ENCODE measurements at regions not wholly inside any gene's neighbourhood (a gene's known extent, or its start where the extent isn't known, plus 50 kb on each side); places are given as distances from the start of the nearest gene placed in this dataset.

- H3K9me2 ChIP-seq (replicated peaks; ENCODE audit: low read length), result no peaks in the 10 kb centered on the region
- no peak overlapping the region for H3K4me3 ChIP-seq (ENCODE audit: low read length)
- DNase-seq (no peak), ATAC-seq (no peak)
- no peaks in the 10 kb centered on the region for H3K4me1 ChIP-seq (ENCODE audit: insufficient read depth, low read length)
- ChIA-PET POLR2A (ENCODE audit: unreplicated experiment) (no interaction called here), CTCF (no interaction called here)
- H3K4me2 ChIP-seq (ENCODE audit: low read length), result no peak overlapping the region
- no peaks in the 10 kb centered on the region for H3F3A ChIP-seq (ENCODE audit: low read length, unreplicated experiment)
- H4K20me1 ChIP-seq (ENCODE audit: low read length), result no peaks in the 10 kb centered on the region
- no peak overlapping the region for H3K27ac ChIP-seq (ENCODE audit: low read length)
- H3K79me2 ChIP-seq (ENCODE audit: low read length), result no peaks in the 10 kb centered on the region
- no peak overlapping the region for H3K9ac ChIP-seq (ENCODE audit: low read length)
- intact Hi-C loops (cut with micrococcal nuclease), result no loop called here
- no peak for TF ChIP-seq EZH2 (IDR thresholded peaks at IDR 0.05; ENCODE audit: low read length, unreplicated experiment)
- no TSS peak for BruUV-seq (replicated peaks)
- no peaks in the 10 kb centered on the region for H3K9me3 ChIP-seq (ENCODE audit: low read length)
- no peak overlapping the region for H2AFZ ChIP-seq (ENCODE audit: low read length)
- H3K36me3 ChIP-seq (ENCODE audit: low read depth, low read length), result no peaks in the 10 kb centered on the region
- no peaks in the 10 kb centered on the region for H3K27me3 ChIP-seq (ENCODE audit: low read length)
Measured at GRCh38 chr10:31678139-31678536, 250.5 kb downstream of the ARHGAP12 start.

GRCh38 chr10:31677195-31678138 is 251.2 kb downstream of the ARHGAP12 start:
- Histone ChIP-seq H3K4me1 (ENCODE audit: insufficient read depth, low read length) (no peaks in the 10 kb centered on the region), H4K20me1 (ENCODE audit: low read length) (no peaks in the 10 kb centered on the region), H3K79me2 (ENCODE audit: low read length) (no peaks in the 10 kb centered on the region), H3K9me3 (ENCODE audit: low read length) (no peaks in the 10 kb centered on the region), H3F3A (ENCODE audit: low read length, unreplicated experiment) (no peaks in the 10 kb centered on the region), H3K4me3 (ENCODE audit: low read length) (no peak overlapping the region), H2AFZ (ENCODE audit: low read length) (no peak overlapping the region), H3K36me3 (ENCODE audit: low read depth, low read length) (no peaks in the 10 kb centered on the region), H3K27me3 (ENCODE audit: low read length) (no peaks in the 10 kb centered on the region), H3K27ac (ENCODE audit: low read length) (no peak overlapping the region), H3K9ac (ENCODE audit: low read length) (no peak overlapping the region), H3K9me2 (replicated peaks; ENCODE audit: low read length) (no peaks in the 10 kb centered on the region), H3K4me2 (ENCODE audit: low read length) (no peak overlapping the region)
- ChIA-PET CTCF (no interaction called here), POLR2A (ENCODE audit: unreplicated experiment) (no interaction called here)
- TF ChIP-seq EZH2phosphoT487 (IDR thresholded peaks at IDR 0.05; ENCODE audit: borderline replicate concordance, low read length) (no peak), CTCF (conservative IDR thresholded peaks at IDR 0.05; ENCODE audit: low read depth, low read length) (no peak), EZH2 (IDR thresholded peaks at IDR 0.05; ENCODE audit: low read length, unreplicated experiment) (no peak)
- BruUV-seq (replicated peaks), result no TSS peak
- no peak for DNase-seq
- no peak for ATAC-seq
- intact Hi-C loops (cut with micrococcal nuclease), result no loop called here

- ATAC-seq, result no peak
- no peaks in the 10 kb centered on the region for H3K79me2 ChIP-seq (ENCODE audit: low read length)
- H3K9me2 ChIP-seq (replicated peaks; ENCODE audit: low read length), result no peaks in the 10 kb centered on the region
- no peaks in the 10 kb centered on the region for H3K27me3 ChIP-seq (ENCODE audit: low read length)
- intact Hi-C loops (cut with micrococcal nuclease), result no loop called here
- no peak overlapping the region for H3K9ac ChIP-seq (ENCODE audit: low read length)
- H3K4me3 ChIP-seq (ENCODE audit: low read length), result no peak overlapping the region
- H3K4me2 ChIP-seq (ENCODE audit: low read length), result no peak overlapping the region
- H3K9me3 ChIP-seq (ENCODE audit: low read length), result no peaks in the 10 kb centered on the region
- H3K4me1 ChIP-seq (ENCODE audit: insufficient read depth, low read length), result no peaks in the 10 kb centered on the region
- H2AFZ ChIP-seq (ENCODE audit: low read length), result no peak overlapping the region
- BruUV-seq (replicated peaks), result no TSS peak
- H3K27ac ChIP-seq (ENCODE audit: low read length), result no peak overlapping the region
- TF ChIP-seq EZH2 (IDR thresholded peaks at IDR 0.05; ENCODE audit: low read length, unreplicated experiment) (no peak), CTCF (conservative IDR thresholded peaks at IDR 0.05; ENCODE audit: low read depth, low read length) (no peak), EZH2phosphoT487 (IDR thresholded peaks at IDR 0.05; ENCODE audit: borderline replicate concordance, low read length) (no peak)
- no peaks in the 10 kb centered on the region for H4K20me1 ChIP-seq (ENCODE audit: low read length)
- H3K36me3 ChIP-seq (ENCODE audit: low read depth, low read length), result no peaks in the 10 kb centered on the region
- no peaks in the 10 kb centered on the region for H3F3A ChIP-seq (ENCODE audit: low read length, unreplicated experiment)
- CTCF ChIA-PET, result no interaction called here
- no peak for DNase-seq
- POLR2A ChIA-PET (ENCODE audit: unreplicated experiment), result no interaction called here
Measured at GRCh38 chr10:31675726-31676125, 252.9 kb downstream of the ARHGAP12 start.

Measured in PC-3 (cell line).